NCI-H226 (cell line): ENCODE measurements at regions not wholly inside any gene's neighbourhood (a gene's known extent, or its start where the extent isn't known, plus 50 kb on each side); places are given as distances from the start of the nearest gene placed in this dataset.

Source experiments
- DNase-seq: peaks from one replicate; pipeline ENCODE4 v3.0.0-alpha.2; 2015

- DNase-seq: no peak
Measured at GRCh38 chr4:167702391-167702790, 389.9 kb upstream of the ANXA10 start.

- no peak for DNase-seq
Measured at GRCh38 chr4:167711517-167711916, 380.8 kb upstream of the ANXA10 start.

GRCh38 chr4:167713756-167714155, 378.6 kb upstream of the ANXA10 start:
- DNase-seq: no peak

- DNase-seq: no peak
Measured at GRCh38 chr4:167715176-167715575, 377.2 kb upstream of the ANXA10 start.

- no peak for DNase-seq
Measured at GRCh38 chr4:167717495-167717894, 374.8 kb upstream of the ANXA10 start.

- DNase-seq: no peak
Measured at GRCh38 chr4:167721617-167722486, 370.5 kb upstream of the ANXA10 start.

GRCh38 chr4:167722487-167722808, 369.9 kb upstream of the ANXA10 start:
- DNase-seq: no peak

GRCh38 chr4:167724941-167725340, 367.4 kb upstream of the ANXA10 start:
- no peak for DNase-seq

GRCh38 chr4:167730769-167731168, 361.6 kb upstream of the ANXA10 start:
- no peak for DNase-seq

- no peak for DNase-seq
Measured at GRCh38 chr4:167745024-167745687, 347.2 kb upstream of the ANXA10 start.

GRCh38 chr4:167767281-167767680, 325.1 kb upstream of the ANXA10 start:
- no peak for DNase-seq

- no peak for DNase-seq
Measured at GRCh38 chr4:167774646-167775045, 317.7 kb upstream of the ANXA10 start.

- no peak for DNase-seq
Measured at GRCh38 chr4:167775375-167775774, 317.0 kb upstream of the ANXA10 start.

- DNase-seq: peak; percentile 9
Measured at GRCh38 chr4:167779280-167779679, 313.1 kb upstream of the ANXA10 start.

GRCh38 chr4:167779864-167780263, 312.5 kb upstream of the ANXA10 start:
- DNase-seq: no peak

- DNase-seq: no peak
Measured at GRCh38 chr4:167784826-167785225, 307.5 kb upstream of the ANXA10 start.

GRCh38 chr4:167785523-167785922, 306.8 kb upstream of the ANXA10 start:
- DNase-seq: no peak

GRCh38 chr4:167786504-167786903, 305.8 kb upstream of the ANXA10 start:
- no peak for DNase-seq

GRCh38 chr4:167787231-167787630, 305.1 kb upstream of the ANXA10 start:
- no peak for DNase-seq

- no peak for DNase-seq
Measured at GRCh38 chr4:167802463-167803212, 289.7 kb upstream of the ANXA10 start.

GRCh38 chr4:167811958-167812357, 280.4 kb upstream of the ANXA10 start:
- DNase-seq: no peak

GRCh38 chr4:167826281-167826680, 266.1 kb upstream of the ANXA10 start:
- no peak for DNase-seq

- no peak for DNase-seq
Measured at GRCh38 chr4:167831855-167832254, 260.5 kb upstream of the ANXA10 start.

GRCh38 chr4:167838686-167839085, 253.7 kb upstream of the ANXA10 start:
- DNase-seq: no peak
